ENCODE measurements at regions not wholly inside any gene's neighbourhood (a gene's known extent, or its start where the extent isn't known, plus 50 kb on each side); places are given as distances from the start of the nearest gene placed in this dataset.

- no peak for DNase-seq (ENCODE audit: low read depth in 2 of 2)
Measured at GRCh38 chr10:121071901-121072300, 220.7 kb downstream of the WDR11 start.

- DNase-seq (ENCODE audit: low read depth in 2 of 2): no peak
Measured at GRCh38 chr10:121073728-121074127, 222.6 kb downstream of the WDR11 start.

GRCh38 chr10:121076776-121077715 is 225.9 kb downstream of the WDR11 start:
- no peak for DNase-seq (ENCODE audit: low read depth in 2 of 2)

GRCh38 chr10:121078036-121078435 is 226.9 kb downstream of the WDR11 start:
- DNase-seq (ENCODE audit: low read depth in 2 of 2): no peak

- no peak for DNase-seq (ENCODE audit: low read depth in 2 of 2)
Measured at GRCh38 chr10:121078672-121079102, 227.5 kb downstream of the WDR11 start.

- DNase-seq (ENCODE audit: low read depth in 2 of 2): no peak
Measured at GRCh38 chr10:121079226-121079625, 228.1 kb downstream of the WDR11 start.

- no peak for DNase-seq (ENCODE audit: low read depth in 2 of 2)
Measured at GRCh38 chr10:121080281-121080891, 229.2 kb downstream of the WDR11 start.

- no peak for DNase-seq (ENCODE audit: low read depth in 2 of 2)
Measured at GRCh38 chr10:121081306-121081705, 230.1 kb downstream of the WDR11 start.

- no peak for DNase-seq (ENCODE audit: low read depth in 2 of 2)
Measured at GRCh38 chr10:121082984-121083383, 231.8 kb downstream of the WDR11 start.

GRCh38 chr10:121084016-121084674 is 233.0 kb downstream of the WDR11 start:
- DNase-seq (ENCODE audit: low read depth in 2 of 2): no peak

GRCh38 chr10:121084675-121085070 is 233.5 kb downstream of the WDR11 start:
- DNase-seq (ENCODE audit: low read depth in 2 of 2): no peak

GRCh38 chr10:121085367-121085766 is 234.2 kb downstream of the WDR11 start:
- DNase-seq (ENCODE audit: low read depth in 2 of 2): no peak

GRCh38 chr10:121087129-121087528 is 236.0 kb downstream of the WDR11 start:
- DNase-seq (ENCODE audit: low read depth in 2 of 2): no peak

GRCh38 chr10:121087688-121088087 is 236.5 kb downstream of the WDR11 start:
- no peak for DNase-seq (ENCODE audit: low read depth in 2 of 2)

GRCh38 chr10:121088524-121088923 is 237.4 kb downstream of the WDR11 start:
- no peak for DNase-seq (ENCODE audit: low read depth in 2 of 2)

GRCh38 chr10:121089434-121089833 is 238.3 kb downstream of the WDR11 start:
- no peak for DNase-seq (ENCODE audit: low read depth in 2 of 2)

GRCh38 chr10:121091961-121092719 is 241.0 kb downstream of the WDR11 start:
- DNase-seq (ENCODE audit: low read depth in 2 of 2): no peak

GRCh38 chr10:121092720-121093095 is 241.5 kb downstream of the WDR11 start:
- no peak for DNase-seq (ENCODE audit: low read depth in 2 of 2)

- no peak for DNase-seq (ENCODE audit: low read depth in 2 of 2)
Measured at GRCh38 chr10:121096617-121097431, 245.7 kb downstream of the WDR11 start.

- DNase-seq (ENCODE audit: low read depth in 2 of 2): no peak
Measured at GRCh38 chr10:121098211-121098610, 247.0 kb downstream of the WDR11 start.

GRCh38 chr10:121098751-121099150 is 247.6 kb downstream of the WDR11 start:
- no peak for DNase-seq (ENCODE audit: low read depth in 2 of 2)

All from activated CD4-positive, alpha-beta T cell treated with anti-CD3 and anti-CD28 coated beads for 24 hours (primary cell).